RWPE1 (cell line): ENCODE measurements at regions not wholly inside any gene's neighbourhood (a gene's known extent, or its start where the extent isn't known, plus 50 kb on each side); places are given as distances from the start of the nearest gene placed in this dataset.

Source experiments
- CTCF ChIA-PET: fragments of 350-600 bp; sonication (Branson Sonifier 250); formaldehyde crosslinking; extraction: SDS; loops from one replicate; lab custom pipeline; 2021; lab: Yijun Ruan, JAX
- POLR2A ChIA-PET: fragments of 400-600 bp; formaldehyde crosslinking; extraction: SDS; loops from one replicate; lab custom pipeline; 2020; ENCODE audit warnings: antibody characterized with exemption; ENCODE audit not compliant: low non-redundant PET; lab: Yijun Ruan, JAX
- DNase-seq: peaks from one replicate; pipeline ENCODE4 v3.0.0; 2012; ENCODE audit warnings: low spot score
- H3K27ac ChIP-seq: fragments of 450-650 bp; 2 replicates; pipeline ENCODE4 v1.5.1; 2017
- TF ChIP-seq, protein P1 (sequence below): fragments of 450-650 bp; conservative IDR thresholded peaks from 2 replicates; pipeline ENCODE4 v1.5.1; 2017; ENCODE audit warnings: low read depth, mild to moderate bottlenecking

DNA sequence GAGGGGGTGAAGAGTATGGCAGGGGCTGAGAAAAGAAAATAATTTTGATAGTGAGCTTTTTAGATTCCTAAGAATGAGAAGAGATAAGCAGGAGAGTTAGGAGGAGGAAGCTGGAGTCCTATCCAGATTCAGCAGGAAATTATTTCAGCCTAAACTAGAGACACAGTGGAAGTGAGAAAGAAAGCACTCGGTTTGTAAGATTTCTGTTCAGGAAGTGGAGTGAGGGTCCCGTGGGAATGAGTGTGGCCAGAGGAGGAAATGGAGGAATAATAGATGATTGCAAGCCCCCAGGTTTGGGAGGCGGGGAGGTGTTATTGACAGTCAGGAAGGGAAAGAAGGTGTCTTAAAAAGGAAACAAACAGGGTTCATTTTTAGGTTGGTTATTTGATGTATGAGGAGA is 84.8 kb upstream of the NRP1 start:
- DNase-seq, result no peak
- ChIA-PET CTCF (no interaction called here), POLR2A (no interaction called here)
- TF ChIP-seq, protein P1, sequence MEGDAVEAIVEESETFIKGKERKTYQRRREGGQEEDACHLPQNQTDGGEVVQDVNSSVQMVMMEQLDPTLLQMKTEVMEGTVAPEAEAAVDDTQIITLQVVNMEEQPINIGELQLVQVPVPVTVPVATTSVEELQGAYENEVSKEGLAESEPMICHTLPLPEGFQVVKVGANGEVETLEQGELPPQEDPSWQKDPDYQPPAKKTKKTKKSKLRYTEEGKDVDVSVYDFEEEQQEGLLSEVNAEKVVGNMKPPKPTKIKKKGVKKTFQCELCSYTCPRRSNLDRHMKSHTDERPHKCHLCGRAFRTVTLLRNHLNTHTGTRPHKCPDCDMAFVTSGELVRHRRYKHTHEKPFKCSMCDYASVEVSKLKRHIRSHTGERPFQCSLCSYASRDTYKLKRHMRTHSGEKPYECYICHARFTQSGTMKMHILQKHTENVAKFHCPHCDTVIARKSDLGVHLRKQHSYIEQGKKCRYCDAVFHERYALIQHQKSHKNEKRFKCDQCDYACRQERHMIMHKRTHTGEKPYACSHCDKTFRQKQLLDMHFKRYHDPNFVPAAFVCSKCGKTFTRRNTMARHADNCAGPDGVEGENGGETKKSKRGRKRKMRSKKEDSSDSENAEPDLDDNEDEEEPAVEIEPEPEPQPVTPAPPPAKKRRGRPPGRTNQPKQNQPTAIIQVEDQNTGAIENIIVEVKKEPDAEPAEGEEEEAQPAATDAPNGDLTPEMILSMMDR, result no peak
- H3K27ac ChIP-seq, result no peak overlapping the region

DNA sequence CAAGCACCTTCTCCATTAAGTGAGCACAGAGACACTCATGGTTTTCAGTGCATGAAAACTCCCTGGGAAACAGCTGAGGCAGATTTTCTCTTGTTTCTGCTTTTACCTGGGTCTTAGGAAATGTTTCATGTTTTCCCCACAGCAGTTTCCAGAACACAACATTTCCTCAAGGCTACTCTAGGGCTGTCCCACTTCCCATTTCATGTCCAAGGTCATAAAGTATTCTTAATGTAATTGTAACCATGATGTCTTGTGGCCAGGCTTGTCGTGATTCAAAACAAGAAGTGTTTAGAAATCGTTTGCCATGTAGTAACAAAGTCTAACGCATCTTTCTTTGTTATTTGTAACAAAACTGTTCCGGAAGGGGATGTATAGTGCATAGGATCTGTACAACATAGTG is 83.8 kb upstream of the NRP1 start:
- POLR2A ChIA-PET, result no interaction called here
- TF ChIP-seq, protein P1, result no peak
- no peak for DNase-seq
- no peak overlapping the region for H3K27ac ChIP-seq
- CTCF ChIA-PET, result no interaction called here

DNA sequence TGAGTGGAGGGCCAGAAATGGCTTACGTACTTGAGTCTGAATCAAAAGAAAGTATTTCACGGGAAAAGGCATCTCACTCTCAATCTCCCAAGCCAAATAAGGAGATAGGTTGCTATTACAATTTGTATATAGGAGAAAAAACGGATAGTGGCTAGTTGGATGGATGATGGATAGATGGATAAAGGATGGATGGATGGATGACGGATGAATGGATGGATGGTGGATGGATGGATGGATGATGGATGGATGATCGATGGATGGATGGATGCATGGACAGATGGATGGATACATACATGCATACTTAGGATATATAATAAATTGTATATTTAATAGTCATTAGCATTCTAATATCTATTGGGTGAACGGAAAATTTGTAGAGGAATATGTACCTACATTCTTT is 82.2 kb upstream of the NRP1 start:
- ChIA-PET CTCF (no interaction called here), POLR2A (no interaction called here)
- TF ChIP-seq, protein P1, result no peak
- H3K27ac ChIP-seq, result no peak overlapping the region
- no peak for DNase-seq

DNA sequence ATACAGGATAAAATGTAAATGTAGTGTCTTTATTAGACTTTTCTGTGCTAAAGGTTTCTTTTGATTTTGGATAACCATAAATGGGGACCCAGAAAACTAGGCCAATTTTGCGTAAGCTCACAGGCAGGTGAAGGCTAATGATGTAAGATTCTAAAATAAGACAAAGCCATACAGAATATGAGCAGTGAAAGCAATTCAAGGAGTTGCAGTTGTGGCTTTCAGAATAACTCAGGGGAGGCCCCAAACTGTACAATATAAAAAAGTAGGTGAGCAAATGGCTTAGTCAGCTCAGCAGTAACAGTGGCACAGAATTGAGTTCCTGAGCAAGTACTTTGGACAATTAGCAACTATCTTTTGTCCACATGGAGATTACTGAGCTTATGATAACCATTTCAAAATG is 81.7 kb upstream of the NRP1 start:
- DNase-seq, result no peak
- CTCF ChIA-PET, result interaction anchor here (0.6 kb wide), 1 partner anchor 264 kb away, joined by 3 read pairs; no protein-coding TSS in a partner anchor
- TF ChIP-seq, protein P1, result no peak
- POLR2A ChIA-PET, result no interaction called here
- no peak overlapping the region for H3K27ac ChIP-seq

DNA sequence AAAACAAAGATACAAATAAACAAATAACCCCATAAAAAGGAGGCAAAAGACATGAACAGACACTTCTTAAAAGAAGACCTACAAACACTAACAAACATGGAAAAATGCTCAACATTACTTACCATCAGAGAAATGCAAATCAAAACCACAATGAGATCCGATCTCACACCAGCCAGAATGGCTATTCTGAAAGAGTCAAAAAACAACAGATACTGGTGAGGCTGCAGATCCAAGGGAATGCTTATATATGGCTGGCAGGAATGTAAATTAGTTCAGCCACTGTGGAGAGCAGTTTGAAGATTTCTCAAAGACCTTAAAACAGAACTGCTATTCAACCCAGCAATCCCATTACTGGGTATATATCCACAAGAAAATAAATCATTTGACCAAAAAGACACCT is 80.4 kb upstream of the NRP1 start:
- ChIA-PET CTCF (no interaction called here), POLR2A (no interaction called here)
- no peak for DNase-seq
- no peak overlapping the region for H3K27ac ChIP-seq
- TF ChIP-seq, protein P1, result no peak

DNA sequence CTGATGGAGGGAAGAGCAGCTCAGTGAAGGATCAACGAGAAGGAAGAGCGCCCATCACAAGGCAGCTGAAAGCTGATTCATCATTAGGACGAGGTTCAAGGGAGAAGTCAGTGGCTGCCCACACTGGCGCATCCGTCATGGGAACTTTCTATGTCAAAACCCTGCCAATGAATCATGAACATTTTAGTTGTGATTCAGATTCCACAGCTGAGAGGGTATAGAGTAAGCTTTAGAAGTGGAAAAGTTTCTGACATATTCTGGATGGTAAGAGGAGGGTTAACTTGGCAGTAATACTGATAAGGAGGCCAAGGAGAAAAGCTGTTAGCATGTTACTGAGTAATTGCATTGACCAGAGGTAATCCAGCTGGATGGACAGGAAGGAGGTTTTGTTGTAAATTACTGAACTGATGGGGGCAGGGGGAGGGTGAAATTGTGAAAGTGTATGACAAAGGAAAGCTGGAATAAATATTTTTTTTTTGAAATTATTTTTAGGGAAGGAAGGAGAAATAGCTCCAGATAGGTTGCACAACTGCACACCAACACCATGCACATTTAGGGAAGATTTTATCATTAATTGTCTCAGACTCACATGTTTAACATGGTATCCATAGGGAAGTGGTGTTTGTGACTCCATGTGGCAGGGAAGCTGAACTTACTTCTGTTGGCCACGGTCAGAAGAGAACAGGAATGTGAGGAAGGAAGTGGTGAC is 78.3 kb upstream of the NRP1 start:
- DNase-seq, result peak; percentile 27
- ChIA-PET POLR2A (no interaction called here), CTCF (no interaction called here)
- H3K27ac ChIP-seq, result no peak overlapping the region
- TF ChIP-seq, protein P1, result no peak
